ENCODE measurements at regions not wholly inside any gene's neighbourhood (a gene's known extent, or its start where the extent isn't known, plus 50 kb on each side); places are given as distances from the start of the nearest gene placed in this dataset.

DNA sequence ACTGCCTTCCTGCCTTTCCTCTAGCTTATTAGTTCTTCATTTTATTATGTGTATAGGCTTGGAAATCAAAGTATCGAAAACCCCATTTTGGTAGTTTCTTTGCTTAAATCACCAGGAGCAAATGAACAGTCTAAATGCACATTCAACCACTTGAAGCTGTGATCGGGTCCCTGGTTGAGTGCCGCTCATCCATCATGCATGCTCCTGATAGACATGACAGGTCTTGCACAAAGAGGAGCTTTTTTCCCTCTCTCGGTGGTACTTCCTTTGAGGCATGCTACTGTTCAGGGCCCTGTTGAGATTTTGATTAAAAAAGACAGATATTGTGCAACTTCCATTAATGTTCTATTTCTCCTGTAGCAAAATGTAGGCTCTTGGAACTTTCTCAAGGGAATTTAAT, 185.8 kb downstream of the OLFM4 start:
- intact Hi-C loops (cut with DNase I), result no loop called here
- H3K4me1 ChIP-seq, result no peaks in the 10 kb centered on the region
- no peaks in the 10 kb centered on the region for H3K9me3 ChIP-seq
- H3K4me3 ChIP-seq, result no peak overlapping the region
- TF ChIP-seq, protein P1, sequence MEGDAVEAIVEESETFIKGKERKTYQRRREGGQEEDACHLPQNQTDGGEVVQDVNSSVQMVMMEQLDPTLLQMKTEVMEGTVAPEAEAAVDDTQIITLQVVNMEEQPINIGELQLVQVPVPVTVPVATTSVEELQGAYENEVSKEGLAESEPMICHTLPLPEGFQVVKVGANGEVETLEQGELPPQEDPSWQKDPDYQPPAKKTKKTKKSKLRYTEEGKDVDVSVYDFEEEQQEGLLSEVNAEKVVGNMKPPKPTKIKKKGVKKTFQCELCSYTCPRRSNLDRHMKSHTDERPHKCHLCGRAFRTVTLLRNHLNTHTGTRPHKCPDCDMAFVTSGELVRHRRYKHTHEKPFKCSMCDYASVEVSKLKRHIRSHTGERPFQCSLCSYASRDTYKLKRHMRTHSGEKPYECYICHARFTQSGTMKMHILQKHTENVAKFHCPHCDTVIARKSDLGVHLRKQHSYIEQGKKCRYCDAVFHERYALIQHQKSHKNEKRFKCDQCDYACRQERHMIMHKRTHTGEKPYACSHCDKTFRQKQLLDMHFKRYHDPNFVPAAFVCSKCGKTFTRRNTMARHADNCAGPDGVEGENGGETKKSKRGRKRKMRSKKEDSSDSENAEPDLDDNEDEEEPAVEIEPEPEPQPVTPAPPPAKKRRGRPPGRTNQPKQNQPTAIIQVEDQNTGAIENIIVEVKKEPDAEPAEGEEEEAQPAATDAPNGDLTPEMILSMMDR (IDR thresholded peaks at IDR 0.05), result no peak
- no peak for DNase-seq (ENCODE audit: low spot score in 2 of 2)
- no peaks in the 10 kb centered on the region for H3K27me3 ChIP-seq
- no peak overlapping the region for H3K27ac ChIP-seq
- no peaks in the 10 kb centered on the region for H3K36me3 ChIP-seq

DNA sequence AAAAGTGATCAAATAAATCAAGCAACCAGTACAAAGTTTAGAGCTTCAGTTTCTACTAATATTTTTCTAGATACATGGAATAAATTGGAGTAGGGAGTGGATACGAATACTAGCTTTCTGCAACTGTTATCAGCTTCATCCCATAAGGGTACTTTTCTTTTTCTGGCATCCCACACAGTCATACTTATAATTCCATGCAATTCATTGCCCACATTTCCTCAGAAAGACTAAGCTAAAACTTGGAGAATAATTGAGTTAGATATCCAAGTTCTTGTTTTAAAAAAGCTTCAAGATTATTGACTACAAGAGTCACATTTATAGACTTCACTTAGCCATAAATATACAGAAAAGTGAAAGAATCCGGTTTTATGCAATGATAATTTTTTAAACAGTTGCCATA, 186.9 kb downstream of the OLFM4 start:
- H3K4me1 ChIP-seq, result no peaks in the 10 kb centered on the region
- intact Hi-C loops (cut with DNase I), result no loop called here
- no peaks in the 10 kb centered on the region for H3K9me3 ChIP-seq
- TF ChIP-seq, protein P1 (IDR thresholded peaks at IDR 0.05), result no peak
- H3K27me3 ChIP-seq, result no peaks in the 10 kb centered on the region
- no peak overlapping the region for H3K4me3 ChIP-seq
- no peak for DNase-seq (ENCODE audit: low spot score in 2 of 2)
- no peak overlapping the region for H3K27ac ChIP-seq
- no peaks in the 10 kb centered on the region for H3K36me3 ChIP-seq

DNA sequence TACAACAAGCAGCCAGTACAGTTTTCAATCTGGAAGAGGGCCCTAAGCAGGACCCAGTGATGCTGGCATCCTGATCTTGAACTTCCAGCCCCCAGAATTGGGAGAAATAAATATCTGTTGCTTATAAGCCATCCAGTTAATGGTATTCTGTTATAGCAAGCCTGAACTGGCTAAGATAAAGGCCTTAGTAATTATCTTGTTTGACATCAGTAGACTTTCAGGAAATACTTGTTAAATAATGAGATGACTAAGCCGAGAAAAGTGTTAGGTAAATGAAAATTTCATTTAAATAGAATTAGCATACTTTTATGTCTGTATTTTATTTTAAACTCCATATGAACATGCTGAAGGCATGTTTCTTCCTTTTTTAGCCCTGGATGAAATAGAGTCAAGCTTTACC, 188.2 kb downstream of the OLFM4 start:
- Histone ChIP-seq H3K27ac (no peak overlapping the region), H3K4me1 (no peaks in the 10 kb centered on the region), H3K4me3 (no peak overlapping the region), H3K27me3 (no peaks in the 10 kb centered on the region), H3K36me3 (no peaks in the 10 kb centered on the region), H3K9me3 (no peaks in the 10 kb centered on the region)
- intact Hi-C loops (cut with DNase I), result no loop called here
- DNase-seq (ENCODE audit: low spot score in 2 of 2), result no peak
- TF ChIP-seq, protein P1 (IDR thresholded peaks at IDR 0.05), result no peak

DNA sequence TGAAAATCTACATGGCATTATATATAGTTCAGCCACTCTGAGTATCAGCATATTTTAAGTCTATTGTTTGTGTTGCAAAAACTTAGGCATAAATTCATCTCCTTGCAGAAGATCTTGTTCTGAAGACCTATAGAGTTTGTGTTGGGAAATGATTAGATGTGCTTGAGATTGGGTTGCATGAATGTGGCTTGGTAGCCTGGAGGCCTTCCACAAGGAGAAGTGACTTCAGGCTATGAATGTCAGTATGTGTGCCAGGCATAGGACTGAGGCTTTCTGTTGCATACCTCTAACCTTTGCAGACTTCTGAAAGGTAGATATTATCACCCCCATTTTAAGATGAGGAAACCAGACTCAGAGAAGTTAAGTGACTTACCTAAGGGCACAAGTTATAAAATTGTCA, 188.6 kb downstream of the OLFM4 start:
- intact Hi-C loops (cut with DNase I), result no loop called here
- TF ChIP-seq, protein P1 (IDR thresholded peaks at IDR 0.05), result no peak
- DNase-seq (ENCODE audit: low spot score in 2 of 2), result no peak
- Histone ChIP-seq H3K9me3 (no peaks in the 10 kb centered on the region), H3K4me3 (no peak overlapping the region), H3K27ac (no peak overlapping the region), H3K27me3 (no peaks in the 10 kb centered on the region), H3K4me1 (no peaks in the 10 kb centered on the region), H3K36me3 (no peaks in the 10 kb centered on the region)

DNA sequence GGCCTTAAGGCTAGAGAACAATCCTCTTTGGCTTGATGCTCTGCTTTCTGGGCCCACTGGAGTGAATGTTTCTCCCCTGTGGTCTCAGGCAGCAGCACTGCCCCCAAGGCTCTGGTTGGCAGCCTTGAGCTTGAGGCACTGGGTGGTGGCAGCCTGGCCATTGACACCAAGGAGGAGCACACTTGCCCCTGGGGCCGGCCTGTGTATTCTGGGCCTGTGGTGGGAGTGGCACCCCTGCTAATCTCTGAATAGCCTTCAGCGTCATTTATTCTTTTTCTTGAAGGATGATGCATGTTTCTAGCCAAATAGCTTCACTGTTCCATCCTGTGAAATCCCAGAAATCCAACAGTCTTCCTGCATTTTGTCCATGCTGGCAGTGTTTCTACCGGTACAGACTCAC, 191.4 kb downstream of the OLFM4 start:
- Histone ChIP-seq H3K36me3 (no peaks in the 10 kb centered on the region), H3K9me3 (peaks cover 0 to 2% of the 10 kb centered on the region in 2 donors), H3K4me1 (no peaks in the 10 kb centered on the region), H3K27ac (no peak overlapping the region), H3K4me3 (no peak overlapping the region), H3K27me3 (no peaks in the 10 kb centered on the region)
- intact Hi-C loops (cut with DNase I), result no loop called here
- no peak for DNase-seq (ENCODE audit: low spot score in 2 of 2)
- TF ChIP-seq, protein P1 (IDR thresholded peaks at IDR 0.05), result no peak

DNA sequence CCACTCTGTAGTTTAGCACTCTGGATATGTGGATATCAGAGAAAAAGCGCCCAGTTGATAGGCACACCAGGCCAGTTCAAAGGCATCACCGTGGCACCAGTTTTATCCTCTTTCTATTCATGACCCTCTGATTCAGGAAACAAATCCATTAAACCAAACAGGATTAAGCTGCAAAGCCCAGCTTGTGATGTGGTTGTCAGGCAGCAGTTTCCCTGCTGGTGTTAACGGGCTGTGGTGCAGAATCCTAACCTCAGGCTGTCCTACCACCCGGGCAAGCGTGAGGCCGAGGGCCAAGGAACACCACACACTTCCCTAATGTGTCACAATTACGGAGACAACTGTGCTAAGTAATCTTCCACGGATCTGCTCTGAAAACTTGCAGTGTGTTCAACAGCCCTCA, 209.1 kb downstream of the OLFM4 start:
- no peaks in the 10 kb centered on the region for H3K36me3 ChIP-seq
- no peaks in the 10 kb centered on the region for H3K4me1 ChIP-seq
- no peak overlapping the region for H3K27ac ChIP-seq
- TF ChIP-seq, protein P1 (IDR thresholded peaks at IDR 0.05), result no peak
- H3K27me3 ChIP-seq, result no peaks in the 10 kb centered on the region
- H3K9me3 ChIP-seq, result no peaks in the 10 kb centered on the region
- DNase-seq (ENCODE audit: low spot score in 2 of 2), result no peak
- H3K4me3 ChIP-seq, result no peak overlapping the region
- intact Hi-C loops (cut with DNase I), result no loop called here
